ENCODE measurements at regions not wholly inside any gene's neighbourhood (a gene's known extent, or its start where the extent isn't known, plus 50 kb on each side); places are given as distances from the start of the nearest gene placed in this dataset.

- TF ChIP-seq POLR2A (IDR thresholded peaks at IDR 0.05) (no peak), CTCF (IDR thresholded peaks at IDR 0.05) (no peak), POLR2AphosphoS5 (IDR thresholded peaks at IDR 0.05) (no peak)
These were observed 105.5 kb upstream of the SPOCK3 start for GRCh38 chr4:167339781-167340180.
